Naive thymus-derived CD4-positive, alpha-beta T cell (primary cell): ENCODE measurements at regions not wholly inside any gene's neighbourhood (a gene's known extent, or its start where the extent isn't known, plus 50 kb on each side); places are given as distances from the start of the nearest gene placed in this dataset.

Experiments
- ATAC-seq: fragments of 150-1000 bp; cut with Tn5 transposase; 2 replicates; pipeline ENCODE4 v1.10.0; 2021; ENCODE audit warnings: mild to moderate bottlenecking, moderate library complexity
- CTCF ChIA-PET: fragments of 350-600 bp; sonication (Branson Sonifier 250); formaldehyde crosslinking; loops from one replicate; lab custom pipeline; 2021; ENCODE audit warnings: antibody characterized with exemption; lab: Charles Lee
- POLR2A ChIA-PET: fragments of 350-600 bp; sonication (Branson Sonifier 250); formaldehyde crosslinking; loops from one replicate; lab custom pipeline; 2021; ENCODE audit warnings: antibody characterized with exemption, inconsistent platforms; lab: Charles Lee
- DNase-seq, 9 donors: peaks; one replicate each; pipeline versions ENCODE4 v3.0.0 to v3.0.0-alpha.2; 2020 to 2022; ENCODE audit warnings: mixed read lengths in 1 of 9
- H3K27ac ChIP-seq: one replicate; pipeline ENCODE4 v1.7.0; 2013; ENCODE audit warnings: mild to moderate bottlenecking, low read depth, low read length, moderate library complexity
- H3K27me3 ChIP-seq, 2 donors: one replicate each; pipeline ENCODE4 v1.7.0; 2013; ENCODE audit warnings: low read length in 2 of 2, mild to moderate bottlenecking in 2 of 2, moderate library complexity in 2 of 2; ENCODE audit not compliant: control insufficient read depth in 2 of 2, insufficient read depth in 2 of 2
- H3K36me3 ChIP-seq, 3 experiments: 1 replicate in 2 of 3; 2 replicates in 1 of 3; pipeline ENCODE4 v1.7.0; 2013; ENCODE audit warnings: low read length in 3 of 3, mild to moderate bottlenecking in 3 of 3, moderate library complexity in 1 of 3; ENCODE audit not compliant: insufficient read depth in 3 of 3, control insufficient read depth in 2 of 3
- H3K4me1 ChIP-seq, 2 donors: one replicate each; pipeline ENCODE4 v1.7.0; 2013; ENCODE audit warnings: low read length in 2 of 2, mild to moderate bottlenecking in 2 of 2, moderate library complexity in 1 of 2; ENCODE audit not compliant: control insufficient read depth in 2 of 2, insufficient read depth in 2 of 2
- H3K4me3 ChIP-seq: 2 replicates; pipeline ENCODE4 v1.7.0; 2013; ENCODE audit warnings: mild to moderate bottlenecking, low read length
- H3K9me3 ChIP-seq, 3 experiments: 1 replicate in 2 of 3; 2 replicates in 1 of 3; pipeline ENCODE4 v1.7.0; 2013; ENCODE audit warnings: low read length in 3 of 3; ENCODE audit not compliant: control insufficient read depth in 2 of 3
- H3K27ac Mint-ChIP-seq, 9 donors: one replicate each; pipeline ENCODE4 v1.8.0; 2020 to 2022; ENCODE audit warnings: mixed read lengths in 9 of 9, mild to moderate bottlenecking in 8 of 9, moderate library complexity in 5 of 9, inconsistent platforms in 2 of 9
- H3K27me3 Mint-ChIP-seq, 5 donors: one replicate each; pipeline ENCODE4 v1.8.0; 2021 to 2022; ENCODE audit warnings: mixed read lengths in 5 of 5, mild to moderate bottlenecking in 1 of 5
- H3K36me3 Mint-ChIP-seq, 5 donors: one replicate each; pipeline ENCODE4 v1.8.0; 2020 to 2022; ENCODE audit warnings: mixed read lengths in 5 of 5, mild to moderate bottlenecking in 3 of 5, inconsistent platforms in 1 of 5
- H3K4me1 Mint-ChIP-seq, 7 donors: one replicate each; pipeline ENCODE4 v1.8.0; 2020 to 2022; ENCODE audit warnings: mixed read lengths in 7 of 7, mild to moderate bottlenecking in 3 of 7, inconsistent platforms in 1 of 7
- H3K4me3 Mint-ChIP-seq, 10 donors: one replicate each; pipeline ENCODE4 v1.8.0; 2020 to 2022; ENCODE audit warnings: mild to moderate bottlenecking in 10 of 10, mixed read lengths in 10 of 10, moderate library complexity in 6 of 10, inconsistent platforms in 2 of 10
- H3K9me3 Mint-ChIP-seq, 11 donors: one replicate each; pipeline ENCODE4 v1.8.0; 2020 to 2022; ENCODE audit warnings: mixed read lengths in 11 of 11, mild to moderate bottlenecking in 4 of 11, inconsistent platforms in 1 of 11, moderate library complexity in 1 of 11
- intact Hi-C, 2 donors: fragments of 100-400 bp; cut with micrococcal nuclease; formaldehyde crosslinking; loops; one replicate each; pipeline ENCODE4 v1.15.1; 2023

- Histone ChIP-seq H3K9me3 (no peaks in the 10 kb centered on the region), H3K27me3 (no peaks in the 10 kb centered on the region), H3K27ac (no peak overlapping the region), H3K4me1 (no peaks in the 10 kb centered on the region), H3K36me3 (no peaks in the 10 kb centered on the region), H3K4me3 (no peak overlapping the region)
- intact Hi-C loops = no loop called here
- ATAC-seq = no peak
- Mint-ChIP-seq H3K27me3 (no peaks in the 10 kb centered on the region), H3K4me1 (no peaks in the 10 kb centered on the region), H3K4me3 (no peak overlapping the region), H3K27ac (no peak overlapping the region), H3K9me3 (peaks cover 0 to 17% (median 3%) of the 10 kb centered on the region in 11 donors), H3K36me3 (no peaks in the 10 kb centered on the region)
- ChIA-PET CTCF (no interaction called here), POLR2A (no interaction called here)
- no peak for DNase-seq
Measured at GRCh38 chr11:25992294-25992693, 339.6 kb upstream of the ANO3 start.

- DNase-seq (no peak), ATAC-seq (no peak)
- Mint-ChIP-seq H3K27ac (no peak overlapping the region), H3K9me3 (peaks cover 0 to 17% (median 4%) of the 10 kb centered on the region in 11 donors), H3K27me3 (no peaks in the 10 kb centered on the region), H3K36me3 (no peaks in the 10 kb centered on the region), H3K4me3 (no peak overlapping the region), H3K4me1 (no peaks in the 10 kb centered on the region)
- ChIA-PET POLR2A (no interaction called here), CTCF (no interaction called here)
- Histone ChIP-seq H3K36me3 (no peaks in the 10 kb centered on the region), H3K9me3 (no peaks in the 10 kb centered on the region), H3K27me3 (no peaks in the 10 kb centered on the region), H3K4me3 (no peak overlapping the region), H3K27ac (no peak overlapping the region), H3K4me1 (no peaks in the 10 kb centered on the region)
- intact Hi-C loops = no loop called here
Measured at GRCh38 chr11:25993016-25993415, 338.9 kb upstream of the ANO3 start.

GRCh38 chr11:26011474-26011873, 320.5 kb upstream of the ANO3 start:
- H3K4me3 ChIP-seq = no peak overlapping the region
- ChIA-PET POLR2A (no interaction called here), CTCF (no interaction called here)
- Mint-ChIP-seq H3K4me1 (no peaks in the 10 kb centered on the region), H3K27me3 (no peaks in the 10 kb centered on the region), H3K36me3 (no peaks in the 10 kb centered on the region), H3K4me3 (no peak overlapping the region), H3K9me3 (peaks cover 0 to 13% (median 0%) of the 10 kb centered on the region in 11 donors), H3K27ac (no peak overlapping the region)
- H3K27me3 ChIP-seq = no peaks in the 10 kb centered on the region
- no peak for DNase-seq
- no peaks in the 10 kb centered on the region for H3K9me3 ChIP-seq
- H3K36me3 ChIP-seq = no peaks in the 10 kb centered on the region
- no peak for ATAC-seq
- H3K27ac ChIP-seq = no peak overlapping the region
- intact Hi-C loops = no loop called here
- no peaks in the 10 kb centered on the region for H3K4me1 ChIP-seq

GRCh38 chr11:26014456-26015115, 317.3 kb upstream of the ANO3 start:
- H3K27me3 Mint-ChIP-seq = no peaks in the 10 kb centered on the region
- H3K9me3 Mint-ChIP-seq = peaks cover 0 to 13% (median 0%) of the 10 kb centered on the region in 11 donors
- ChIA-PET CTCF (no interaction called here), POLR2A (no interaction called here)
- intact Hi-C loops = no loop called here
- H3K4me1 ChIP-seq = no peaks in the 10 kb centered on the region
- H3K4me1 Mint-ChIP-seq = no peaks in the 10 kb centered on the region
- H3K4me3 ChIP-seq = no peak overlapping the region
- no peaks in the 10 kb centered on the region for H3K9me3 ChIP-seq
- no peaks in the 10 kb centered on the region for H3K27me3 ChIP-seq
- H3K36me3 ChIP-seq = no peaks in the 10 kb centered on the region
- H3K4me3 Mint-ChIP-seq = no peak overlapping the region
- no peak overlapping the region for H3K27ac Mint-ChIP-seq
- no peak overlapping the region for H3K27ac ChIP-seq
- ATAC-seq (no peak), DNase-seq (no peak)
- no peaks in the 10 kb centered on the region for H3K36me3 Mint-ChIP-seq

GRCh38 chr11:26017322-26017860, 314.5 kb upstream of the ANO3 start:
- Mint-ChIP-seq H3K36me3 (no peaks in the 10 kb centered on the region), H3K9me3 (peaks cover 0 to 8% (median 1%) of the 10 kb centered on the region in 11 donors), H3K27ac (no peak overlapping the region), H3K4me1 (no peaks in the 10 kb centered on the region), H3K4me3 (no peak overlapping the region), H3K27me3 (no peaks in the 10 kb centered on the region)
- ChIA-PET POLR2A (no interaction called here), CTCF (no interaction called here)
- Histone ChIP-seq H3K9me3 (no peaks in the 10 kb centered on the region), H3K4me1 (no peaks in the 10 kb centered on the region), H3K4me3 (no peak overlapping the region), H3K27ac (no peak overlapping the region), H3K36me3 (no peaks in the 10 kb centered on the region), H3K27me3 (no peaks in the 10 kb centered on the region)
- DNase-seq (no peak), ATAC-seq (no peak)
- intact Hi-C loops = no loop called here

GRCh38 chr11:26017903-26018302, 314.0 kb upstream of the ANO3 start:
- Mint-ChIP-seq H3K27me3 (no peaks in the 10 kb centered on the region), H3K36me3 (no peaks in the 10 kb centered on the region), H3K4me1 (no peaks in the 10 kb centered on the region), H3K27ac (no peak overlapping the region), H3K9me3 (peaks cover 0 to 8% (median 1%) of the 10 kb centered on the region in 11 donors), H3K4me3 (no peak overlapping the region)
- CTCF ChIA-PET = no interaction called here
- Histone ChIP-seq H3K9me3 (no peaks in the 10 kb centered on the region), H3K27ac (no peak overlapping the region), H3K4me3 (no peak overlapping the region), H3K36me3 (no peaks in the 10 kb centered on the region), H3K27me3 (no peaks in the 10 kb centered on the region), H3K4me1 (no peaks in the 10 kb centered on the region)
- ATAC-seq = no peak
- intact Hi-C loops = no loop called here
- POLR2A ChIA-PET = no interaction called here
- no peak for DNase-seq

GRCh38 chr11:26018336-26018735, 313.6 kb upstream of the ANO3 start:
- POLR2A ChIA-PET = no interaction called here
- Mint-ChIP-seq H3K9me3 (peaks cover 0 to 8% (median 1%) of the 10 kb centered on the region in 11 donors), H3K27me3 (no peaks in the 10 kb centered on the region), H3K36me3 (no peaks in the 10 kb centered on the region), H3K27ac (no peak overlapping the region), H3K4me1 (no peaks in the 10 kb centered on the region), H3K4me3 (no peak overlapping the region)
- CTCF ChIA-PET = no interaction called here
- intact Hi-C loops = no loop called here
- Histone ChIP-seq H3K27me3 (no peaks in the 10 kb centered on the region), H3K4me1 (no peaks in the 10 kb centered on the region), H3K36me3 (no peaks in the 10 kb centered on the region), H3K4me3 (no peak overlapping the region), H3K27ac (no peak overlapping the region), H3K9me3 (no peaks in the 10 kb centered on the region)
- no peak for DNase-seq
- ATAC-seq = no peak
